ENCODE measurements at regions not wholly inside any gene's neighbourhood (a gene's known extent, or its start where the extent isn't known, plus 50 kb on each side); places are given as distances from the start of the nearest gene placed in this dataset.

GRCh38 chr5:37975531-37975930, 135.7 kb upstream of the GDNF start:
- DNase-seq (ENCODE audit: low spot score) = no peak
- intact Hi-C loops (cut with DNase I) = no loop called here
- 14% methylated on average over 4 of the region's 4 CpGs for WGBS
- Histone ChIP-seq H3K4me3 (no peak overlapping the region), H3K4me1 (replicated peaks) (no peaks in the 10 kb centered on the region), H3K9me3 (no peaks in the 10 kb centered on the region), H3K27ac (no peak overlapping the region), H3K36me3 (no peaks in the 10 kb centered on the region), H3K27me3 (replicated peaks; ENCODE audit: insufficient read depth) (no peaks in the 10 kb centered on the region)
- TF ChIP-seq CTCF (IDR thresholded peaks at IDR 0.05) (no peak), POLR2A (IDR thresholded peaks at IDR 0.05) (no peak), POLR2AphosphoS5 (IDR thresholded peaks at IDR 0.05) (no peak)

- Histone ChIP-seq H3K4me1 (replicated peaks) (no peaks in the 10 kb centered on the region), H3K9me3 (no peaks in the 10 kb centered on the region), H3K36me3 (no peaks in the 10 kb centered on the region), H3K27me3 (replicated peaks; ENCODE audit: insufficient read depth) (no peaks in the 10 kb centered on the region), H3K4me3 (no peak overlapping the region), H3K27ac (no peak overlapping the region)
- no peak for TF ChIP-seq CTCF (IDR thresholded peaks at IDR 0.05)
- no peak for TF ChIP-seq POLR2A (IDR thresholded peaks at IDR 0.05)
- no peak for TF ChIP-seq POLR2AphosphoS5 (IDR thresholded peaks at IDR 0.05)
- DNase-seq (ENCODE audit: low spot score) = no peak
- intact Hi-C loops (cut with DNase I) = no loop called here
- 81% methylated on average over 1 of the region's 1 CpG for WGBS
These were observed 131.7 kb upstream of the GDNF start for GRCh38 chr5:37971483-37972024.

- Histone ChIP-seq H3K4me3 (no peak overlapping the region), H3K27me3 (replicated peaks; ENCODE audit: insufficient read depth) (no peaks in the 10 kb centered on the region), H3K9me3 (no peaks in the 10 kb centered on the region), H3K27ac (no peak overlapping the region), H3K4me1 (replicated peaks) (no peaks in the 10 kb centered on the region), H3K36me3 (no peaks in the 10 kb centered on the region)
- no peak for DNase-seq (ENCODE audit: low spot score)
- TF ChIP-seq CTCF (IDR thresholded peaks at IDR 0.05) (no peak), POLR2AphosphoS5 (IDR thresholded peaks at IDR 0.05) (no peak), POLR2A (IDR thresholded peaks at IDR 0.05) (no peak)
- 13% methylated on average over 1 of the region's 1 CpG for WGBS
- intact Hi-C loops (cut with DNase I) = no loop called here
These were observed 127.0 kb upstream of the GDNF start for GRCh38 chr5:37966871-37967270.

- no peaks in the 10 kb centered on the region for H3K4me1 ChIP-seq (replicated peaks)
- 24% methylated on average over 2 of the region's 2 CpGs for WGBS
- H3K4me3 ChIP-seq = no peak overlapping the region
- no peak overlapping the region for H3K27ac ChIP-seq
- TF ChIP-seq POLR2AphosphoS5 (IDR thresholded peaks at IDR 0.05) (no peak), CTCF (IDR thresholded peaks at IDR 0.05) (no peak), POLR2A (IDR thresholded peaks at IDR 0.05) (no peak)
- H3K36me3 ChIP-seq = no peaks in the 10 kb centered on the region
- DNase-seq (ENCODE audit: low spot score) = no peak
- intact Hi-C loops (cut with DNase I) = no loop called here
- H3K9me3 ChIP-seq = no peaks in the 10 kb centered on the region
- no peaks in the 10 kb centered on the region for H3K27me3 ChIP-seq (replicated peaks; ENCODE audit: insufficient read depth)
These were observed 126.5 kb upstream of the GDNF start for GRCh38 chr5:37966291-37966690.

GRCh38 chr5:37962389-37962788, 122.5 kb upstream of the GDNF start:
- no peaks in the 10 kb centered on the region for H3K9me3 ChIP-seq
- no peak overlapping the region for H3K4me3 ChIP-seq
- no peaks in the 10 kb centered on the region for H3K36me3 ChIP-seq
- no peak overlapping the region for H3K27ac ChIP-seq
- TF ChIP-seq CTCF (IDR thresholded peaks at IDR 0.05) = no peak
- no peak for TF ChIP-seq POLR2AphosphoS5 (IDR thresholded peaks at IDR 0.05)
- TF ChIP-seq POLR2A (IDR thresholded peaks at IDR 0.05) = no peak
- DNase-seq (ENCODE audit: low spot score) = no peak
- H3K27me3 ChIP-seq (replicated peaks; ENCODE audit: insufficient read depth) = no peaks in the 10 kb centered on the region
- intact Hi-C loops (cut with DNase I) = no loop called here
- H3K4me1 ChIP-seq (replicated peaks) = no peaks in the 10 kb centered on the region
- 67% methylated on average over 1 of the region's 1 CpG for WGBS
